H1 (cell line): ENCODE measurements at regions not wholly inside any gene's neighbourhood (a gene's known extent, or its start where the extent isn't known, plus 50 kb on each side); places are given as distances from the start of the nearest gene placed in this dataset.

Experiments used
- CREB1 ChIP-seq: IDR thresholded peaks from 2 replicates; pipeline ENCODE4 v1.6.1; 2012; ENCODE audit warnings: inconsistent platforms
- E2F6 ChIP-seq: IDR thresholded peaks from 2 replicates; pipeline ENCODE4 v1.6.1; 2012; ENCODE audit warnings: inconsistent platforms
- POLR2A ChIP-seq, 2 experiments: IDR thresholded peaks; 1 replicate in 1 of 2; 2 replicates in 1 of 2; pipeline ENCODE4 v1.6.1; 2011; ENCODE audit warnings: low read depth in 2 of 2, low read length in 2 of 2, mild to moderate bottlenecking in 2 of 2; ENCODE audit errors: control extremely low read depth in 1 of 2
- POLR2AphosphoS5 ChIP-seq: IDR thresholded peaks from 2 replicates; pipeline ENCODE4 v1.6.1; 2011; ENCODE audit warnings: low read depth, low read length
- RAD21 ChIP-seq, 2 experiments: IDR thresholded peaks in 1 of 2; conservative IDR thresholded peaks in 1 of 2; 2 replicates each; pipeline ENCODE4 v1.6.1; 2011; ENCODE audit warnings: low read depth in 2 of 2, low read length in 2 of 2, improper control_type of control experiment in 1 of 2, inconsistent platforms in 1 of 2, mild to moderate bottlenecking in 1 of 2, moderate library complexity in 1 of 2
- RNF2 ChIP-seq: fragments of 200-900, 300-1000 bp; sonication (generic); IDR thresholded peaks from 2 replicates; pipeline ENCODE4 v1.7.1; 2016; ENCODE audit warnings: borderline replicate concordance, low read depth, mild to moderate bottlenecking, antibody characterized with exemption, low read length; ENCODE audit not compliant: poor library complexity, severe bottlenecking; ENCODE audit errors: missing control alignments
- RXRA ChIP-seq: IDR thresholded peaks from 2 replicates; pipeline ENCODE4 v1.6.1; 2011; ENCODE audit warnings: low read depth, mild to moderate bottlenecking, low read length, moderate library complexity; ENCODE audit not compliant: insufficient read depth
- TAF7 ChIP-seq: optimal IDR thresholded peaks from 2 replicates; pipeline ENCODE3; 2011; ENCODE audit warnings: low read depth, mild to moderate bottlenecking, inconsistent platforms, low read length, moderate library complexity, borderline replicate concordance
- TF ChIP-seq, protein P1 (sequence below), 3 experiments: IDR thresholded peaks; 1 replicate in 2 of 3; 2 replicates in 1 of 3; pipeline versions ENCODE4 v1.5.1 to v1.6.1; 2011; ENCODE audit warnings: low read length in 3 of 3, mild to moderate bottlenecking in 3 of 3, inconsistent platforms in 2 of 3, low read depth in 1 of 3, moderate library complexity in 1 of 3; ENCODE audit not compliant: insufficient read depth in 1 of 3; ENCODE audit errors: control extremely low read depth in 1 of 3
- TF ChIP-seq, protein P2 (sequence below): IDR thresholded peaks from 2 replicates; pipeline ENCODE4 v1.6.1; 2011; ENCODE audit warnings: low read depth, mild to moderate bottlenecking, low read length; ENCODE audit not compliant: insufficient read depth

- TF ChIP-seq RNF2 (no peak), POLR2AphosphoS5 (no peak), RXRA (no peak), RAD21 (IDR thresholded peaks at IDR 0.05 in 1 of 2, conservative IDR thresholded peaks at IDR 0.05 in 1 of 2; ENCODE audit: low read depth in 2 of 2, low read length in 2 of 2) (no peak), TAF7 (no peak), CREB1 (no peak), E2F6 (no peak), POLR2A (IDR thresholded peaks at IDR 0.05; ENCODE audit: control extremely low read depth in 1 of 2, low read depth in 2 of 2, low read length in 2 of 2) (no peak)
- TF ChIP-seq, protein P1, sequence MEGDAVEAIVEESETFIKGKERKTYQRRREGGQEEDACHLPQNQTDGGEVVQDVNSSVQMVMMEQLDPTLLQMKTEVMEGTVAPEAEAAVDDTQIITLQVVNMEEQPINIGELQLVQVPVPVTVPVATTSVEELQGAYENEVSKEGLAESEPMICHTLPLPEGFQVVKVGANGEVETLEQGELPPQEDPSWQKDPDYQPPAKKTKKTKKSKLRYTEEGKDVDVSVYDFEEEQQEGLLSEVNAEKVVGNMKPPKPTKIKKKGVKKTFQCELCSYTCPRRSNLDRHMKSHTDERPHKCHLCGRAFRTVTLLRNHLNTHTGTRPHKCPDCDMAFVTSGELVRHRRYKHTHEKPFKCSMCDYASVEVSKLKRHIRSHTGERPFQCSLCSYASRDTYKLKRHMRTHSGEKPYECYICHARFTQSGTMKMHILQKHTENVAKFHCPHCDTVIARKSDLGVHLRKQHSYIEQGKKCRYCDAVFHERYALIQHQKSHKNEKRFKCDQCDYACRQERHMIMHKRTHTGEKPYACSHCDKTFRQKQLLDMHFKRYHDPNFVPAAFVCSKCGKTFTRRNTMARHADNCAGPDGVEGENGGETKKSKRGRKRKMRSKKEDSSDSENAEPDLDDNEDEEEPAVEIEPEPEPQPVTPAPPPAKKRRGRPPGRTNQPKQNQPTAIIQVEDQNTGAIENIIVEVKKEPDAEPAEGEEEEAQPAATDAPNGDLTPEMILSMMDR (IDR thresholded peaks at IDR 0.05; ENCODE audit: control extremely low read depth in 1 of 3, insufficient read depth in 1 of 3, low read depth in 1 of 3, low read length in 3 of 3) = no peak
- TF ChIP-seq, protein P2, sequence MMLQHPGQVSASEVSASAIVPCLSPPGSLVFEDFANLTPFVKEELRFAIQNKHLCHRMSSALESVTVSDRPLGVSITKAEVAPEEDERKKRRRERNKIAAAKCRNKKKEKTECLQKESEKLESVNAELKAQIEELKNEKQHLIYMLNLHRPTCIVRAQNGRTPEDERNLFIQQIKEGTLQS = no peak
Observed at GRCh38 chr2:21443494-21444105, 319.8 kb downstream of the TDRD15 start.
